GM12865 (cell line): ENCODE measurements at regions not wholly inside any gene's neighbourhood (a gene's known extent, or its start where the extent isn't known, plus 50 kb on each side); places are given as distances from the start of the nearest gene placed in this dataset.

Source experiments
- DNase-seq: peaks from one replicate; pipeline ENCODE4 v3.0.0; 2010; ENCODE audit warnings: low read depth
- H3K4me3 ChIP-seq: 2 replicates; pipeline ENCODE4 v1.5.1; 2011; ENCODE audit warnings: mild to moderate bottlenecking, low read depth, low read length, control low read depth
- CTCF ChIP-seq: IDR thresholded peaks from 2 replicates; pipeline ENCODE4 v1.5.1; 2011; ENCODE audit warnings: low read length, control low read depth, low read depth, inconsistent platforms; ENCODE audit not compliant: insufficient read depth; ENCODE audit errors: missing control alignments

- no peak for TF ChIP-seq CTCF
- H3K4me3 ChIP-seq, result peak overlapping the region; percentile 36
- peak; percentile 46 for DNase-seq
These were observed 51.8 kb upstream of the DGKG start for GRCh38 chr3:186413615-186414415.

- peak; percentile 5 for DNase-seq
- no peak for TF ChIP-seq CTCF
- H3K4me3 ChIP-seq, result no peak overlapping the region
These were observed 50.0 kb upstream of the DGKG start for GRCh38 chr3:186411994-186412393.
